Panc1 (cell line): ENCODE measurements at regions not wholly inside any gene's neighbourhood (a gene's known extent, or its start where the extent isn't known, plus 50 kb on each side); places are given as distances from the start of the nearest gene placed in this dataset.

Experiments
- CTCF ChIP-seq: fragments of 450-650 bp; IDR thresholded peaks from 2 replicates; pipeline ENCODE4 v1.5.1; 2017; ENCODE audit warnings: mild to moderate bottlenecking
- POLR2AphosphoS5 ChIP-seq: IDR thresholded peaks from 2 replicates; pipeline ENCODE4 v1.6.1; 2012; ENCODE audit warnings: mild to moderate bottlenecking, low read depth, low read length, moderate library complexity
- REST ChIP-seq, 2 experiments: IDR thresholded peaks; 2 replicates each; pipeline ENCODE4 v1.6.1; 2011 to 2012; ENCODE audit warnings: low read depth in 2 of 2, control low read depth in 1 of 2, low read length in 1 of 2, mild to moderate bottlenecking in 1 of 2, moderate library complexity in 1 of 2; ENCODE audit not compliant: insufficient read depth in 1 of 2
- SIN3A ChIP-seq: IDR thresholded peaks from 2 replicates; pipeline ENCODE4 v1.6.1; 2012; ENCODE audit warnings: low read depth, mild to moderate bottlenecking, low read length, moderate library complexity, borderline replicate concordance; ENCODE audit not compliant: insufficient read depth
- TCF7L2 ChIP-seq: IDR thresholded peaks from 2 replicates; pipeline ENCODE4 v1.6.1; 2011; ENCODE audit warnings: mild to moderate bottlenecking, low read depth, low read length, inconsistent platforms

- no peak for TF ChIP-seq CTCF
- no peak for TF ChIP-seq REST (IDR thresholded peaks at IDR 0.05; ENCODE audit: insufficient read depth in 1 of 2, low read depth in 2 of 2, low read length in 1 of 2)
- TF ChIP-seq TCF7L2, result no peak
- no peak for TF ChIP-seq POLR2AphosphoS5
- no peak for TF ChIP-seq SIN3A
These were observed 182.2 kb downstream of the BANP start for GRCh38 chr16:88133507-88133843.
